GM10266 (cell line): ENCODE measurements at regions not wholly inside any gene's neighbourhood (a gene's known extent, or its start where the extent isn't known, plus 50 kb on each side); places are given as distances from the start of the nearest gene placed in this dataset.

Experiments used
- DNase-seq: peaks from one replicate; pipeline ENCODE4 v3.0.0; 2012; ENCODE audit errors: extremely low spot score
- CTCF ChIP-seq: IDR thresholded peaks from 2 replicates; pipeline ENCODE4 v1.5.1; 2012; ENCODE audit warnings: mild to moderate bottlenecking, low read depth; ENCODE audit not compliant: control insufficient read depth, insufficient read depth; ENCODE audit errors: missing control alignments

DNA sequence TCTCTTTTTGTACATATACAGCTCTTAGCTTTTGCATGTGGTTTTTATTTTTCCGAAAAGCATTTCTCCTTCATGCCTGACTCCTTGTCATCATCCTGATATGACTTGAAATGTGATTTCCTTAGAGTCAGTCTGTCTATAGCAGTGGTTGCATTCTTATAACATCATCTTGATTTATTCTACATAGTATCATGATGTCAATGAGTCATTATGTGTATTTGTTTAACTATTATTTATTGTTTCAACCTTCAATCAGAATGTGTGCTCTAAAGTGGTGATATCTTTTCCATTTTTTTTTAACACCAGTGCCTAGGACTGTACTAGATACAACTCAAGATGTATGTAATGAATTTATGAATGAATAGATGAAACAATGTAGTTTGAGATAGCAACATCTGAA is 354.9 kb upstream of the CDH8 start:
- no peak for TF ChIP-seq CTCF
- no peak for DNase-seq

GRCh38 chr16:62390214-62390613 is 354.0 kb upstream of the CDH8 start:
- DNase-seq, result no peak
- TF ChIP-seq CTCF, result no peak

GRCh38 chr16:62386411-62386810 is 350.2 kb upstream of the CDH8 start:
- no peak for DNase-seq
- no peak for TF ChIP-seq CTCF

DNA sequence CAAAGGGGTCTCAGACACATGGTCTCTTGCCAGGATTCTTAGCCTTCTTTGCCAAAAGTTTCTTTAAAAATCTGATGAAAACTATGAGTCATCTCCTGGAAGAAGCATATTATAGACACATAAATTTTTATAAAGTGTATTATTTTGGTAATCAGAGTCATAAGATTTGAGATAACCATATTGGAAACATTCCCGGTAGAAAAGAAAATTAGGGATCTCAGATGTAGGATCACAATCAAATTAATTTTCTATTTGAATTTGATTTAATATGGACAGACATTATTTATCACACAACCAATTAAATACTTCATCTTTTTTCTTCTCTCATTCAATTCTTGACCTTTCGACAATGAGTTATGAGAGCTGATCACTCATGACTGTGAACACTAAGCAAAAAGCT is 347.7 kb upstream of the CDH8 start:
- no peak for DNase-seq
- TF ChIP-seq CTCF, result no peak

DNA sequence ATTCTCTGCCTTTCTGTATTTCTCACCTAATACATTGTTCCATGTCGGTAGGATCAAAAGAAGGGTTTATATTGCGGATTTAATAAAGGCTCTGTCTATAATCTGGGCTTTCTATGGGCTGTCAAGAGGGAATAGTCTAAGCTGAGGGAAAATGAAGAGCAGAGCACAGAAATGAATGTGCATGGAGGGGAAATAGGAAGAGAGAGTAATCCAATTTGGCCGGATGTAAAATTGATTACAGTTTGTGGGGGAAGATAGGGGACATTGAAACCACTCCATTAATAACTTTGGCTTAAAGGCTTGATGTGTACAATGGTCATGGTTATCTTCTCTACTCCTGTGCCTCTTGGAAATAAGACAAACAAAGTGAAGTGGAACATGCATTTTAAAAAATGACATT is 334.2 kb upstream of the CDH8 start:
- no peak for TF ChIP-seq CTCF
- no peak for DNase-seq

DNA sequence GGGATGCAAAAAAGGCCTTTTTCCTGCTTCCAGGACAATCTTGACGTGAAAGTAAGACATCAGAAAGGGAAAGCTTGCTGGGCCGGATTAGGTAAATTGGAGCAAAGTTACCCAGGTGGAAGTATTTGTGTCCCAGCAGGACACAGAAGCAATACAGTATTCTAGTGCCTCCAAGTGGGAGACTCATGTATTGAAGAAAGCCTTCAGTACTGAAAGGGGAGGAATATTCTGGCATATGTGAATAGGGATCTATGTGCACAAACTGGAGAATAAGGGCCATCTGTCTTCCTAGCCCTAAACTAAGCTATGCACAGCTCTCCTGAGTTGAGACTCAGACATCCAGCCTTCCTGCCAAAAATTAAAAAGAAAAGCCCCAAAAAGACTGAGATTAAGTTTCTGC is 327.3 kb upstream of the CDH8 start:
- TF ChIP-seq CTCF, result no peak
- DNase-seq, result no peak

DNA sequence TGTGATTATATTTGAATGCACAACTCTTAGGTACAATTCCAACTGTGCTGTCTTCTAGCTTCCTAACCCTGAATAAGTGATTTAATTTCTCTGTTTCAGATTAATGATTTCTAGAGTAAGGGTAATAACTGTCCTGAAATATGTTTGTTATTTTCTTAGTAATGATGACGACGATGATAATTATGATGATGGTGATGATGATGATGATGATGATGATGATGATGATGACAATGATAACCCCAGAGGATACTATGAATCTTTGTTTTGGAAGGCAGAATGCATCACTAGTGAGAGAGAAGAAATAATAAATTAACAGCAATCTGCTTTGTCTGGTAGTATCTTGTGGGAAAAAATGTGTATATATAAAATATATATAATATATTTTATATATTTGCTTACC is 317.1 kb upstream of the CDH8 start:
- TF ChIP-seq CTCF, result no peak
- no peak for DNase-seq

- no peak for DNase-seq
- no peak for TF ChIP-seq CTCF
Observed at GRCh38 chr16:62342216-62342615, 306.0 kb upstream of the CDH8 start.
